ENCODE measurements at regions not wholly inside any gene's neighbourhood (a gene's known extent, or its start where the extent isn't known, plus 50 kb on each side); places are given as distances from the start of the nearest gene placed in this dataset.
"Not testable (repeated sequence)": the region's sequence is repeated elsewhere in the genome, so short reads cannot be mapped to it uniquely, and the experiment has no call there.

- no peak for DNase-seq (ENCODE audit: low spot score)
Measured at GRCh38 chr2:4047961-4048891, 344.9 kb downstream of the DCDC2C start.

- no peak for DNase-seq (ENCODE audit: low spot score)
Measured at GRCh38 chr2:4049463-4049862, 346.1 kb downstream of the DCDC2C start.

- no peak for DNase-seq (ENCODE audit: low spot score)
Measured at GRCh38 chr2:4053769-4054493, 350.6 kb downstream of the DCDC2C start.

GRCh38 chr2:4066217-4066616, 362.8 kb downstream of the DCDC2C start:
- DNase-seq (ENCODE audit: low spot score): no peak

GRCh38 chr2:4073026-4073569, 369.7 kb downstream of the DCDC2C start:
- DNase-seq (ENCODE audit: low spot score): no peak

GRCh38 chr2:4077017-4077416, 373.6 kb downstream of the DCDC2C start:
- DNase-seq (ENCODE audit: low spot score): no peak

- DNase-seq (ENCODE audit: low spot score): no peak
Measured at GRCh38 chr2:4085186-4085585, 381.8 kb downstream of the DCDC2C start.

- no peak for DNase-seq (ENCODE audit: low spot score)
Measured at GRCh38 chr2:4090668-4091630, 387.6 kb downstream of the DCDC2C start.

- DNase-seq (ENCODE audit: low spot score): no peak
Measured at GRCh38 chr2:4091869-4092268, 388.5 kb downstream of the DCDC2C start.

GRCh38 chr2:4094743-4095142, 391.4 kb downstream of the DCDC2C start:
- DNase-seq (ENCODE audit: low spot score): no peak

GRCh38 chr2:4096978-4097766, 393.8 kb downstream of the DCDC2C start:
- no peak for DNase-seq (ENCODE audit: low spot score)

- no peak for DNase-seq (ENCODE audit: low spot score)
Measured at GRCh38 chr2:4098137-4098536, 394.8 kb downstream of the DCDC2C start.

- DNase-seq (ENCODE audit: low spot score): peak; percentile 11
Measured at GRCh38 chr2:4101936-4102335, 398.6 kb downstream of the DCDC2C start.

- no peak for DNase-seq (ENCODE audit: low spot score)
Measured at GRCh38 chr2:4107179-4107578, 403.8 kb downstream of the DCDC2C start.

GRCh38 chr2:4110273-4110672, 406.9 kb downstream of the DCDC2C start:
- DNase-seq (ENCODE audit: low spot score): no peak

GRCh38 chr2:4115435-4115834, 412.1 kb downstream of the DCDC2C start:
- not testable (repeated sequence) for DNase-seq (ENCODE audit: low spot score)

GRCh38 chr2:4122726-4123125, 419.4 kb downstream of the DCDC2C start:
- no peak for DNase-seq (ENCODE audit: low spot score)

- no peak for DNase-seq (ENCODE audit: low spot score)
Measured at GRCh38 chr2:4130651-4131050, 427.3 kb downstream of the DCDC2C start.

GRCh38 chr2:4134551-4135550, 431.5 kb downstream of the DCDC2C start:
- DNase-seq (ENCODE audit: low spot score): peak; percentile 14

GRCh38 chr2:4135765-4136164, 432.4 kb downstream of the DCDC2C start:
- DNase-seq (ENCODE audit: low spot score): no peak

Data from pons (tissue), 1 donor.